Effector memory CD4-positive, alpha-beta T cell (primary cell): ENCODE measurements at regions not wholly inside any gene's neighbourhood (a gene's known extent, or its start where the extent isn't known, plus 50 kb on each side); places are given as distances from the start of the nearest gene placed in this dataset.

ENCODE experiments used
- DNase-seq, 3 donors: peaks; one replicate each; pipeline ENCODE4 v3.0.0-alpha.2; 2020
- H3K27ac ChIP-seq: 2 replicates; pipeline ENCODE4 v1.7.0; 2013; ENCODE audit warnings: mild to moderate bottlenecking, low read length, moderate library complexity; ENCODE audit not compliant: insufficient read depth, poor library complexity, severe bottlenecking
- H3K27me3 ChIP-seq: replicated peaks from 2 replicates; pipeline ENCODE4 v1.7.0; 2013; ENCODE audit warnings: mild to moderate bottlenecking, low read length; ENCODE audit not compliant: insufficient read depth, control insufficient read depth, poor library complexity, severe bottlenecking
- H3K36me3 ChIP-seq: 2 replicates; pipeline ENCODE4 v1.7.0; 2013; ENCODE audit warnings: mild to moderate bottlenecking, low read length, moderate library complexity; ENCODE audit not compliant: control insufficient read depth, insufficient read depth
- H3K4me1 ChIP-seq: 2 replicates; pipeline ENCODE4 v1.7.0; 2013; ENCODE audit warnings: low read length, mild to moderate bottlenecking; ENCODE audit not compliant: control insufficient read depth, insufficient read depth, poor library complexity, severe bottlenecking
- H3K4me3 ChIP-seq: 2 replicates; pipeline ENCODE4 v1.7.0; 2013; ENCODE audit warnings: low read length, low read depth, mild to moderate bottlenecking; ENCODE audit not compliant: insufficient read depth, poor library complexity, severe bottlenecking
- H3K9me3 ChIP-seq: 2 replicates; pipeline ENCODE4 v1.7.0; 2013; ENCODE audit warnings: mild to moderate bottlenecking, low read length, moderate library complexity; ENCODE audit not compliant: control insufficient read depth

DNA sequence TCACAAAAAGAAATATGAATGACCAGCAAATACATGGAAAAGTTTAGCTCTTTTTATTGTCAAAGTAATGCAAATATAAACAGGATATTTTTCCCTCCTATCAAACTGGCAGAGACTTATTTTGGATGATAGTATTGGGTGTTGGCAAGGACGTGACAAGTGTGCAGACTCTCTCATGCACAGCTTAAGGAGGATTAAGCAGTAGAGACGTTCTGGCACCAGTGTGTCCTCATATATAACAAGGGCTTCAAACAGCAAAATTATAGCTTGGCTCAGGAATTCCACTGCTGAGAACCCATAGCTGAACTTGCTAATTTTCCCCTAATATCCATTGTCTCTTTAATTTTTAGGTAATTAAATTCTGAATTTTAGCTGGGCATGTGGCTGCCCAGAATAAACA lies 114.4 kb downstream of the FAM124B start:
- Histone ChIP-seq H3K4me3 (no peak overlapping the region), H3K4me1 (no peaks in the 10 kb centered on the region), H3K36me3 (no peaks in the 10 kb centered on the region), H3K27ac (no peak overlapping the region), H3K27me3 (peaks cover 3% of the 10 kb centered on the region), H3K9me3 (no peaks in the 10 kb centered on the region)
- DNase-seq = no peak

GRCh38 chr2:224286923-224287322 lies 115.0 kb downstream of the FAM124B start:
- H3K4me3 ChIP-seq = no peak overlapping the region
- no peaks in the 10 kb centered on the region for H3K4me1 ChIP-seq
- no peak overlapping the region for H3K27ac ChIP-seq
- no peaks in the 10 kb centered on the region for H3K36me3 ChIP-seq
- peaks cover 3% of the 10 kb centered on the region for H3K27me3 ChIP-seq
- DNase-seq = no peak
- no peaks in the 10 kb centered on the region for H3K9me3 ChIP-seq

- H3K9me3 ChIP-seq = no peaks in the 10 kb centered on the region
- no peak overlapping the region for H3K4me3 ChIP-seq
Observed at GRCh38 chr2:224284134-224284946, 117.6 kb downstream of the FAM124B start.

DNA sequence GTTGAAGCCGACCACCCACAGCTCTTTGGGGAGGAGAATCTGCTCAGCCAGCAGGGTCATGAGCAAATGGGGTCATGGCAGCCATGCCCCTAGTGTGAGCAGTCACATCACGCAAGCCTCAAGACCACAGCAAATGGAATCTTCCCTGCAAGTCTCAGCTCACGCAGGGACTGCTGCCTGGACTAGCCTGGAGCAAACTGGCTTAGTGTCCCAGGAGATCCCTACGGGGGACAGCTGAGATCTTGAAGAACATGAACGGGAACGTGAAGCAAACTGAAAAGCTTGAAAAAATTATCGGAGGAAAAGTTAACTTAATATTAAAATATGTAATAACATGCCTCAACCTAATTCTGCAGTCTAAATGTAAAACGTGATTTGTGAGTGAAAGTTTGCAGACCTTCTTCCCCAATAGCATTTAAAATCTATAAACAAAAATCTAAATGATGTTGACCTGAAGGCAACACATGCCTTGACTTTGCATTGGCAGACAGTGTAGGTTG lies 118.4 kb downstream of the FAM124B start:
- Histone ChIP-seq H3K27ac (no peak overlapping the region), H3K36me3 (no peaks in the 10 kb centered on the region), H3K4me3 (no peak overlapping the region), H3K4me1 (no peaks in the 10 kb centered on the region), H3K9me3 (no peaks in the 10 kb centered on the region), H3K27me3 (peaks cover 3% of the 10 kb centered on the region)
- DNase-seq = no peak

More at GRCh38 chr2:224284134-224284946, 117.6 kb downstream of the FAM124B start:
- peak in 1 of 3 donors; percentile 15 for DNase-seq
- H3K36me3 ChIP-seq = no peaks in the 10 kb centered on the region
- H3K27ac ChIP-seq = no peak overlapping the region
- no peaks in the 10 kb centered on the region for H3K4me1 ChIP-seq
- H3K27me3 ChIP-seq = peaks cover 3% of the 10 kb centered on the region

DNA sequence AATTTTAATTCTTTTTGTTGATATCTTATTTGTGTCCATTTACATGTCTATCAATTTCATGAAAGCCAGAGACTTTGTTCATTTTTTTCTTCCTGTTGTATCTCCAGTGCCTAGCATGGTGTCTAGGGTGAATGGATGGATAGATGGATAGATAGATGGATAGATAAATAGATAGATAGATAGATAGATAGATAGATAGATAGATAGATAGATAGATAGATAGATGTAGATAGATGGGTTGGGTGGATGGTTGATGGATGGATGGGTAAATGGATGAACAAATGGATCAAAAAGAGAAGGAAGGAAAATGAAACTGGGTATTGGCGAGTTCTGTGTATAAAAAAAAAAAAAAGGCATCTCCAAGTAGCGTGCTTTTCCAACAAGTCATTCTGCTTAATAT lies 120.5 kb downstream of the FAM124B start:
- Histone ChIP-seq H3K27me3 (peaks cover under 1% of the 10 kb centered on the region), H3K36me3 (no peaks in the 10 kb centered on the region), H3K4me1 (no peaks in the 10 kb centered on the region), H3K27ac (no peak overlapping the region), H3K4me3 (no peak overlapping the region), H3K9me3 (no peaks in the 10 kb centered on the region)
- no peak for DNase-seq

- no peak overlapping the region for H3K27ac ChIP-seq
- no peaks in the 10 kb centered on the region for H3K9me3 ChIP-seq
- H3K4me1 ChIP-seq = no peaks in the 10 kb centered on the region
- H3K27me3 ChIP-seq = no peaks in the 10 kb centered on the region
- H3K4me3 ChIP-seq = no peak overlapping the region
- DNase-seq = no peak
- H3K36me3 ChIP-seq = no peaks in the 10 kb centered on the region
Observed at GRCh38 chr2:224278531-224278930, 123.4 kb downstream of the FAM124B start.

DNA sequence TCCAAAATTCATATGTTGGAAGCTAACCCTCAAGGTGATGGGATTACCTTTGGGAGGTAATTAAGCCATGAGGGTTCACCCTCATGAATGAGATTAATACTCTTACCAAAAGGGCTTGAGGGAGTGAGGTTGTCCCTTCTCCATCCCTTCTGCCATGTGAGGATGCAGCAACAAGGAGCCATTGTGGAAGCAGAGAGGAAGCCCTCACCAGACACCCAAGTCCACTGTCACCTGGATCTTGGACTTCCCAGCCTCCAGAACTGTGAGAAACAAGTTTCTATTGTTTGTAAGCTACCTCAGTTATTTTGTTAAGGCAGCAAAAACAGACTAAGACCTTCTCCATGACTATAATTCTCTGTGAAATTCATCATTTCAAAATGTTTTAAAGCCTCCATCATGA lies 125.7 kb downstream of the FAM124B start:
- no peak overlapping the region for H3K27ac ChIP-seq

DNA sequence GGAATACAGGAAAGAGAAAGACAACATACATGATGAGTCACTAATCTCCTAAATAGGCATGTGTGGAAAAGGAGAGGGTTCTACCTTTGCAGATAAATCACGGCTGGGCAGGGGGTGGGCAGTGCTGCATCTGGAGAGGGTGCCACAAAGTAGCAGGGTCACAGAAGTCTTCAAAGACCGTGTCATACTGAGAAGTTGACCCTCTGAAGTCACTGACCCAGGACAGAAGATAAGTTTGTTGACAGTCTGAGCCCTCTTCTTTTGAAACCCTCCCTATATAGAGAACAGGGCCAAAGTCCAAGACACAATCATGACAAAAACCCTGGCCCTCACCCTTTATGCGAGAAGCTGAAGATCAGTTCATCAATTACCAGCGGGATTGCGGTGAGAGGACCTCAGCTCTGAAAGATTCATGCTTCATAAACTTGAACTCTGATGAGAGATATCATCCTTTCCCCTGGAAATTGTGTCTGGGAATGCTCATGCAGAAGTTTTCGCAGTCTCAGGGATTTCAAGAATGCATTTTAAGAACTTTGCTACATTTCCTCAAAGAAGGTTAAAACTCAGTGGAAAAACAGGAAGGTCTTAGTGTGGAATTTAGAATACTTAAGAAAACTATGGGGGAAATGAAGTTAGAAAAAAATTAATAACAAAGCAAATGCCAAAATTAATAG lies 129.5 kb downstream of the FAM124B start:
- DNase-seq = no peak
- H3K36me3 ChIP-seq = no peaks in the 10 kb centered on the region
- no peaks in the 10 kb centered on the region for H3K27me3 ChIP-seq

More for the DNA sequence above, 125.7 kb downstream of the FAM124B start:
- H3K27me3 ChIP-seq = no peaks in the 10 kb centered on the region
- H3K9me3 ChIP-seq = no peaks in the 10 kb centered on the region
- H3K36me3 ChIP-seq = no peaks in the 10 kb centered on the region
- no peaks in the 10 kb centered on the region for H3K4me1 ChIP-seq
- no peak for DNase-seq
- H3K4me3 ChIP-seq = no peak overlapping the region

DNA sequence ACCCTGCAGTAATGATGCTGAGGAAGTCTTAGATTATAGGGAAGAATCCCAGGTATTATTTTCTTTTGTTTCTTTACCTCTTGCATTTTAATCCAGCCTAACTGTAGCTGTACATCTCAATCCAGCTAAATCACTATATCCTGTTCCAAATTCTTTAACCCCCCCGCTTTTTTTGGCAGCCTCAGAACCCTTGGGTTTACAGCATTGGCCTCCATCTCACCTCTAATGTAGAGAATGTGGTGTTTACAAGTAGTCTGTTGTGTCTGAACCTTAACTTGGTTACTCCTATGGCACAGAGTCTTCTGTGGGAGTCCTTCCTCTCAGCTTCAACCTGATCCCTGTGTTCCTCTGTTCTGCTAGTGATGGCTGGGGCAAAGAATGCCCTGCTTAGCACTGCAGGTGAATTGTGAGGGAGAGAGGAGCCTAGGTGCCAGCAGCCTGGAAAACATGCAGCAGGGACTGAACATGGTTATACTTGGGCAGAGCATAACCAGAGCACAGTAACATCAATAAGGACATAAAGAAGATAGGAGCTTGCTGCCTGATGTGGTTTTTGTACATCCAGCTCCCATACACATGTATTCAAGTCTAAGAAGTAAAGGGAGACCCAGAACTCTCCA lies 130.2 kb downstream of the FAM124B start:
- no peaks in the 10 kb centered on the region for H3K27me3 ChIP-seq
- no peak for DNase-seq
- no peaks in the 10 kb centered on the region for H3K36me3 ChIP-seq
- H3K9me3 ChIP-seq = no peaks in the 10 kb centered on the region
- no peaks in the 10 kb centered on the region for H3K4me1 ChIP-seq
- H3K4me3 ChIP-seq = no peak overlapping the region
- H3K27ac ChIP-seq = no peak overlapping the region

More for the DNA sequence above, 129.5 kb downstream of the FAM124B start:
- H3K27ac ChIP-seq = no peak overlapping the region
- no peaks in the 10 kb centered on the region for H3K9me3 ChIP-seq
- no peak overlapping the region for H3K4me3 ChIP-seq
- H3K4me1 ChIP-seq = no peaks in the 10 kb centered on the region

DNA sequence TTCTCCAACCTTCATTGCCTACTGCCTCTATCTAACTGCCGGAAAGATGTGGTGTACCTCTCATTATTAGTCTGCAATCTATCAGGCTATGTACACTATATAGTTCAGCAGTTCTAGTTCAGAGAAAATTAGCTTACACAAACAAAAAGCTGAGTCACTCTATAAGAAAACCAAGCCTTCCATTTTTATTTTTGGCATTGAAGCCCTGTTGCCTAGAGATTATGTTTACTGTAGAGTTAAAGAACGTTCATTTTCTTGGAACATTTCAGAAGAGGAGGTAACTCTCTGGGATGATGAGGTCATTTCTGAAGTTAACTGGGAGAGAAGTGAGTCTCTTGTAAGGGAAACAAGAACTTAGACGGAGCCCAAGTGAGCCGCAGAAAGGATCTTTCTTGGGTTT lies 133.5 kb downstream of the FAM124B start:
- Histone ChIP-seq H3K27me3 (no peaks in the 10 kb centered on the region), H3K4me1 (no peaks in the 10 kb centered on the region), H3K36me3 (no peaks in the 10 kb centered on the region), H3K9me3 (no peaks in the 10 kb centered on the region), H3K27ac (no peak overlapping the region), H3K4me3 (no peak overlapping the region)
- DNase-seq = no peak
